B cell (primary cell): ENCODE measurements at regions not wholly inside any gene's neighbourhood (a gene's known extent, or its start where the extent isn't known, plus 50 kb on each side); places are given as distances from the start of the nearest gene placed in this dataset.

Experiments used
- ATAC-seq: fragments of 200-7000 bp; cut with Tn5 transposase; one replicate; pipeline ENCODE4 v1.10.0; 2021; ENCODE audit warnings: low read depth, mild to moderate bottlenecking, moderate number of reproducible peaks, moderate library complexity
- CTCF ChIA-PET: fragments of 350-600 bp; sonication (Branson Sonifier 250); formaldehyde crosslinking; loops from one replicate; lab custom pipeline; 2021; ENCODE audit warnings: antibody characterized with exemption, inconsistent platforms; lab: Charles Lee
- POLR2A ChIA-PET: fragments of 350-600 bp; sonication (Branson Sonifier 250); formaldehyde crosslinking; loops from one replicate; lab custom pipeline; 2021; ENCODE audit warnings: antibody characterized with exemption; lab: Charles Lee
- DNase-seq: peaks from one replicate; pipeline ENCODE4 v3.0.0; 2013
- H2AFZ ChIP-seq: 2 replicates; pipeline ENCODE4 v1.6.1; 2012; ENCODE audit warnings: mild to moderate bottlenecking, low read depth, low read length; ENCODE audit not compliant: insufficient read depth, poor library complexity, severe bottlenecking
- H3K27ac ChIP-seq, 2 donors: 1 replicate in 1 of 2; 2 replicates in 1 of 2; pipeline ENCODE4 v1.5.1; 2012 to 2013; ENCODE audit warnings: low read length in 2 of 2, mild to moderate bottlenecking in 2 of 2, moderate library complexity in 1 of 2
- H3K27me3 ChIP-seq, 4 experiments: fragments of 200-600 bp in 1 of 4; sonication (generic) in 1 of 4; replicated peaks in 1 of 4; 1 replicate in 2 of 4; 2 replicates in 2 of 4; pipeline versions ENCODE4 v1.6.1 to v1.7.0; 2013 to 2016; ENCODE audit warnings: low read length in 3 of 4, mild to moderate bottlenecking in 2 of 4, mixed read lengths in 1 of 4, moderate library complexity in 1 of 4; ENCODE audit not compliant: insufficient read depth in 4 of 4, control insufficient read depth in 3 of 4; ENCODE audit errors: control extremely low read depth in 1 of 4
- H3K36me3 ChIP-seq, 2 experiments: replicated peaks in 1 of 2; 1 replicate in 1 of 2; 2 replicates in 1 of 2; pipeline versions ENCODE4 v1.6.1 to v1.7.1; 2013; ENCODE audit warnings: low read length in 1 of 2; ENCODE audit not compliant: insufficient read depth in 2 of 2, control insufficient read depth in 1 of 2; ENCODE audit errors: control extremely low read depth in 1 of 2, extremely low read depth in 1 of 2
- H3K4me1 ChIP-seq, 2 donors: fragments of 200-600 bp in 1 of 2; sonication (generic) in 1 of 2; 1 replicate in 1 of 2; 2 replicates in 1 of 2; pipeline versions ENCODE4 v1.5.1 to v1.6.1; 2013 to 2017; ENCODE audit warnings: low read length in 2 of 2; ENCODE audit not compliant: control insufficient read depth in 2 of 2, insufficient read depth in 2 of 2
- H3K4me2 ChIP-seq: replicated peaks from 2 replicates; pipeline ENCODE3; 2012; ENCODE audit warnings: mild to moderate bottlenecking, low read depth, low read length; ENCODE audit not compliant: poor library complexity, severe bottlenecking
- H3K4me3 ChIP-seq, 5 experiments: fragments of 200-600 bp in 1 of 5; sonication (generic) in 1 of 5; 1 replicate in 3 of 5; 2 replicates in 2 of 5; pipeline versions ENCODE4 v1.5.1 to v1.7.0; 2011 to 2016; ENCODE audit warnings: low read length in 4 of 5, mild to moderate bottlenecking in 4 of 5, low read depth in 2 of 5, control low read depth in 1 of 5, moderate library complexity in 1 of 5; ENCODE audit not compliant: insufficient read depth in 1 of 5; ENCODE audit errors: control extremely low read depth in 1 of 5, extremely low read depth in 1 of 5
- H3K79me2 ChIP-seq: fragments of 200-600 bp; sonication (generic); one replicate; pipeline ENCODE4 v1.6.0; 2016; ENCODE audit warnings: low read length; ENCODE audit not compliant: control insufficient read depth, insufficient read depth
- H3K9ac ChIP-seq: fragments of 200-600 bp; sonication (generic); 2 replicates; pipeline ENCODE4 v1.6.1; 2017; ENCODE audit warnings: mild to moderate bottlenecking, low read length, moderate library complexity
- H3K9me3 ChIP-seq, 3 donors: one replicate each; pipeline versions ENCODE4 v1.6.1 to v1.7.1; 2013; ENCODE audit warnings: low read length in 2 of 3; ENCODE audit not compliant: control insufficient read depth in 2 of 3, insufficient read depth in 1 of 3; ENCODE audit errors: control extremely low read depth in 1 of 3
- H4K20me1 ChIP-seq: 2 replicates; pipeline ENCODE4 v1.6.0; 2012; ENCODE audit warnings: mild to moderate bottlenecking, low read length; ENCODE audit not compliant: insufficient read depth, control insufficient read depth, poor library complexity, severe bottlenecking
- H3K27ac Mint-ChIP-seq: one replicate; pipeline ENCODE4 v1.8.0; 2021; ENCODE audit warnings: mixed read lengths
- H3K27me3 Mint-ChIP-seq: one replicate; pipeline ENCODE4 v1.8.0; 2021; ENCODE audit warnings: mixed read lengths
- H3K4me1 Mint-ChIP-seq: one replicate; pipeline ENCODE4 v1.8.0; 2021; ENCODE audit warnings: mixed read lengths
- H3K4me3 Mint-ChIP-seq: one replicate; pipeline ENCODE4 v1.8.0; 2021; ENCODE audit warnings: mixed read lengths
- H3K9me3 Mint-ChIP-seq: one replicate; pipeline ENCODE4 v1.8.0; 2022; ENCODE audit warnings: mixed read lengths; ENCODE audit not compliant: insufficient read depth
- CTCF ChIP-seq: fragments of 200-600 bp; IDR thresholded peaks from one replicate; pipeline ENCODE4 v1.8.0; 2022; ENCODE audit warnings: antibody characterized with exemption, mild to moderate bottlenecking
- EZH2 ChIP-seq: IDR thresholded peaks from 2 replicates; pipeline ENCODE4 v1.6.1; 2012; ENCODE audit warnings: borderline replicate concordance, low read depth, mild to moderate bottlenecking, moderate library complexity, low read length; ENCODE audit not compliant: insufficient read depth, poor library complexity, severe bottlenecking
- WGBS: methylation state at CpG from one replicate; pipeline ENCODE4 v1.1.5; 2013; ENCODE audit warnings: missing lambda C conversion rate; ENCODE audit not compliant: insufficient coverage; 5-methylcytosine and 5-hydroxymethylcytosine counted together
- intact Hi-C: fragments of 100-400 bp; cut with micrococcal nuclease; formaldehyde crosslinking; loops from one replicate; pipeline ENCODE4 v1.10.0; 2022

- POLR2A ChIA-PET, result no interaction called here
- intact Hi-C loops, result no loop called here
- WGBS, result no CpG with 5 or more reads among the region's 1 CpG
- Histone ChIP-seq H3K27me3 (no peaks in the 10 kb centered on the region), H3K27ac (no peak overlapping the region), H3K4me3 (no peak overlapping the region), H4K20me1 (no peaks in the 10 kb centered on the region), H3K36me3 (no peaks in the 10 kb centered on the region), H3K4me2 (no peak overlapping the region), H3K79me2 (no peaks in the 10 kb centered on the region), H3K9ac (no peak overlapping the region), H2AFZ (no peak overlapping the region), H3K9me3 (no peaks in the 10 kb centered on the region), H3K4me1 (no peaks in the 10 kb centered on the region)
- H3K9me3 Mint-ChIP-seq, result no peaks in the 10 kb centered on the region
- H3K27ac Mint-ChIP-seq, result no peak overlapping the region
- H3K27me3 Mint-ChIP-seq, result no peaks in the 10 kb centered on the region
- DNase-seq, result no peak
- no peak overlapping the region for H3K4me3 Mint-ChIP-seq
- CTCF ChIA-PET, result no interaction called here
- TF ChIP-seq EZH2, result no peak
- no peak for ATAC-seq
- H3K4me1 Mint-ChIP-seq, result no peaks in the 10 kb centered on the region
Measured at GRCh38 chr2:103660947-103661346, 899.1 kb downstream of the TMEM182 start.

- ChIA-PET POLR2A (no interaction called here), CTCF (no interaction called here)
- Histone ChIP-seq H4K20me1 (no peaks in the 10 kb centered on the region), H3K4me2 (no peak overlapping the region), H3K9ac (no peak overlapping the region), H3K27ac (no peak overlapping the region), H2AFZ (no peak overlapping the region), H3K4me1 (no peaks in the 10 kb centered on the region), H3K36me3 (no peaks in the 10 kb centered on the region), H3K4me3 (no peak overlapping the region), H3K9me3 (no peaks in the 10 kb centered on the region), H3K79me2 (no peaks in the 10 kb centered on the region), H3K27me3 (no peaks in the 10 kb centered on the region)
- Mint-ChIP-seq H3K9me3 (no peaks in the 10 kb centered on the region), H3K27me3 (no peaks in the 10 kb centered on the region), H3K27ac (no peak overlapping the region), H3K4me3 (no peak overlapping the region), H3K4me1 (no peaks in the 10 kb centered on the region)
- ATAC-seq (no peak), DNase-seq (no peak)
- TF ChIP-seq EZH2, result no peak
- no peak for TF ChIP-seq CTCF
- intact Hi-C loops, result no loop called here
- WGBS, result 0% methylated on average over 1 of the region's 4 CpGs
Measured at GRCh38 chr2:103664690-103665089, 902.9 kb downstream of the TMEM182 start.
